NCI-H1105 (cell line): ENCODE measurements at regions not wholly inside any gene's neighbourhood (a gene's known extent, or its start where the extent isn't known, plus 50 kb on each side); places are given as distances from the start of the nearest gene placed in this dataset.

Source experiments
- DNase-seq: peaks from one replicate; lab custom pipeline; 2025; lab: John Stamatoyannopoulos, UW

DNA sequence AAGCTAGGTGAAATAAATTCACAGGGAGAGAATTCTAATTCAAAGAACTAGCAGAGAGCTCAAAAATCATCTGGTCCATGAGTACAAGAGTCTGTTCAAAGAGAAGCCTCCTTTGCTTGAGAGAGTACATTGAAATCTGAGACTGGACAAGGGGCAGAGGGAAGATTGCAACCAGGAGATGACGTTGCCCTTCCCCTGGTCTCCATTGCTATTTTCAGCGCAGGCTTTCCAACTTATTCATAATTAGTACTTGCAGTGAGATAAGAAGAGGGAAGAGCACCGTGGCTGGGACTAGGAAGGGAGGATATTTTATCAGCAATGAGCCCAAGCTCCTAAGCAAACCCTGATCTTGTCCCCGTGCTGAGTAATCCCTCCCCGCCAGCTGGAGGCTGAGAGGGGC lies 251.8 kb upstream of the RORA start:
- no peak for DNase-seq

DNA sequence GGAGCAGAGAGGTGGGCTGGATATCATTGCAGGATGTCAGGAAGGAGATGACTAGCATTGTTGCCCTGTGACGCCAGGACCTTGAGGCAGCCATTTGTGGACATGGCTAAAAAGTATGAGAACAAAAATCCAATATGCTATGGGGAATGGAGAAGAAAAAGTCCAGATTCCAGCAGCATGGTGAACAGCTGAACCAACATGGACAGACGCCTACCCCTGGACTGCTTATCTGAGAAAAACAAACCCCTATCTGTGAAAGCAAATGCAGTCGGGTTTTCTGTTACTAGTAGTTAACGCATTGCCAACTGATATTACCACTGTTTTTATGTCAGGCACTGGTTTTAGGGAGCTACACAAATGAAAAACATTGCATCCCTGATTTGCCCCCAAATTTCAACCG lies 251.2 kb upstream of the RORA start:
- no peak for DNase-seq

DNA sequence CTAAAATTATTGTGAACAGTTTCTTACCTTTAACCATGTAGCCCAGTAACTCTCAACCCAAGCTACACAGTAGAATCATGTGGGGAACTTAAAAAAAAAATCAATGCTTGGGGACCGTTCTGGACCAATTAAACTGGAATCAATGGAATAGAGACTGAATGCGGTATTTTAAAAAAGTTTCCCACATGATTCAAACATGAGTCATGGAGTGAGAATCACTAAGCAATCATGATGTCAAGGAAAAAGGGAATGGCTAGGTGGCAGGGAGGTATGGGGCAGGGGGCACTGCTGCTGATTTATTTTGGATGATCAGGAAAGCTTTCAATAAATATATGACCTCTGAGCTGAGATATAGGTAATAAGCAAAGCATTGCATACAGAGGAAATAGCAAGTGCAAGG lies 250.5 kb upstream of the RORA start:
- no peak for DNase-seq

DNA sequence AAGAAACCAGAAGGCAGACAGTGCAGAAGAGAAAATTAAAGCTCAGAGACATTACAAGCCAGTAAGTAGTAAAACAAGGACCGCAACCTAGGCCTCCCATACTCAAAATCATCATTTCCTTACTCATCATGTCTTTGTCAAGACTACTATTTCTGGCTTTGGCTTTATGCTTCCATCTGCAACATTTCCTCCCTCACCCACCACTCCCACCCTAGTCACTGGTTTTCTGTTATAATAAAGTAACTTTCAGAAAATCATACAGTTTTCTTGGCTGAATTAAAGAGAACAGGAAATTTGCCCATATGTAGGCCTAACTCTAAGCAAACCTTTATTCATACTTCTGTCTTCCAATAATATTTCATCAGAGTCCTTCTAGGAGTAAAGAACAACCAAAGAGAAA lies 247.6 kb upstream of the RORA start:
- no peak for DNase-seq

DNA sequence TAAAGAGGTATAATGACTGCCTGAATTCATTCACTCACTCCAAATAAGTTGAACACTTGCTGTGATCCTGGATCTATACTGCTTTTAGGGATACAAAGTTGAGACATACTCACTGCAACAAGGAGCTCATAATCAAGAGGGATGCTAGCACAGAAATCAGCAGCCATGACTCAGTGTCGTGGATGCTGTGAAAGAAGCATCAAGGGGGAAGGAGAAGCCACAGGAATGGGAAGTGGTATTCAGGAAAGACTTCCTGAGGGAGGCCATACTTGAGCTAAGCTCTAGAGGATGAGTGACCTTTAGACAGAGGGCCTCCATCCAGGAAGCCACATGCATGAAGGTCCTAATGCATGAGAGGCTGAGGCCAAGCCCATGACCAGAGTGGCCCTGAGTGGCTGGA lies 245.7 kb upstream of the RORA start:
- no peak for DNase-seq

DNA sequence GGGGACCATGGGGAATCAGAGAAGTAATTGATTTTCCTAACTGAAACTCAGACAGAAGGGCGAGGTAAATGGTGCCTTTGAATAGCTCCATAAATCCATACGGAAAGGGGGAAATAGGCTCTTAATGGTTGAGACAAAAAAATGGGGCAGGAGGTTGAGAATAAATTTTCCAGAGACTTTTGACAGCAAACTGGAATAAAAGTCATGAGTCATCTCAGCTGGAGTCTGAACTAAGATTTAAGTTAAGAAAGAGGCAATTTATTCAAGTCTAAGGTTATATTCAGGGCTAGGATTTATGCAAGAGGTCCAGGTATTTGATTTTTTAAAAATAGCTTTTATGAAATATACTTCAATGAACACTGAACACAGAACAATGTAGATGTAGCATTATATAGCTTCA lies 238.7 kb upstream of the RORA start:
- no peak for DNase-seq

DNA sequence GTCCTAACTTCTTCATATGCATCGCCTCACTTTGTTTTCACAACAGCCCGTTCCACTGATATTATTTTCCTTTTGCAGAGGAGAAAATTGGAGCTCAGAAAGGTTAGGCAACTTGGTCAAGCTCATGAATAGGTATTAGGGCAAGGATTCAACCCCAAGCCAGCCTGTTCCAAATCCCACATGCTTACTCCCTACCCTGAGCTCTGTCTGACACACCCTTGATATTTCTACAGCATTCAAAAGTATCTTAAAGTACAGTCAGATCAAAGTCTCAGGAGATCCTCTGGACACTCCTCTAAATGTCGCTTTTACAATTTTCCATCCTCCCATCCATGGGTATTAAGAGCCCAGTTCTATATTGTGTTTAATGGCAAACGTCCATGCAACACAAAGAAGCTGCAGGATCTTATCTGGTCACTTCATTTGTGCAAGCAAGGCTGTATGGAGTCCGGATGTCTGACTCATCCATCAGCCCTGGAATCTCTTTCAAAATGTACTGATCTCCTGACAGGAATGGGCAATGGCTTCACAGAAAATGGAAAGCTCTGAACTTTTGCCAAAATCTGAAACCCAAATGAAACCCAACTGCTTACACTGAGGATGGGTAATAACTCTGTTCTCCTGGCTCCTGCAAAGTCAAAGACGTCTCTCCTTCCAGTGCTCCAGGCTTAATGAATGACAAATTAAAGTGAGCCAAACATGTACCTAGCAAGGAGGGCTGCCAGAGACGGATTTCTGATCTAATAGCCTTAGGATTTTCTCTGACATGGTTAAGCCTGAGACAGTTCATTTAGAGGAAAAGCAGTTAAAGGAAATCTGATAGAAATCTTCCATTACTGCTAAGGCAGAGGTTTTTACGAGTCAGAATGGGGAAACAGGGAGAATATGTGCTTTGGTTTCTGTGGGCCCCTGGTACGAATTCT lies 230.9 kb upstream of the RORA start:
- no peak for DNase-seq

DNA sequence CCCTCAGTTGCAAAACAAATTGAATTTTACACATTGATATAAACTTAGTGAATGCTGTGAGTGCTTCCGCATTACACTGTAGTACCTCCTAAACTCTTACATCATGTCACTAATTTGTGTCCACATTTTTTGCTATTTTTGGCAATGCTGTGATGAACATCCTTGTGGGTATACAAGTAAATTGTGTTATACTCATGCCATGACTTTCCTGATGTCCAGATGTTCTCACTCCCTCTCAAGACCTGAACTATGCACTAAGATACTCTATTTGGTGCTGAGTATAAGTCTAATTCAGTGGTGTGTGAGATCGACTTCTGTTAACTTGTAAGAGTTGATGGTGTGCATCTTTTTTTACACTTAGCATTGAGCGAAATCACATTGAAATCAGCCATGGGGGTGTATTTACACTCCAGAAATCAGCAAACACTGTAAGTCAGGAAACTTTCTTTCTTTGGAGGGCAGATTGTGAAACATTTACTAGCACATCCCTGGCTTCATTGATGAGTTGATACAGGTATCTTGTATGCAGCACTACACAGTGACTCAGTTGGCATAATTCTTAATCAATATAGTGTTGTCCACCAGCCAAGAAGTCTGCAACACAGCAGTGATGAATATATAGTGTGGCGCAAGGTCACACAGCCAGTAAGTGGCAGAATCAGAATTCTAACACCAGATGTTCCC lies 228.1 kb upstream of the RORA start:
- DNase-seq, result no peak

DNA sequence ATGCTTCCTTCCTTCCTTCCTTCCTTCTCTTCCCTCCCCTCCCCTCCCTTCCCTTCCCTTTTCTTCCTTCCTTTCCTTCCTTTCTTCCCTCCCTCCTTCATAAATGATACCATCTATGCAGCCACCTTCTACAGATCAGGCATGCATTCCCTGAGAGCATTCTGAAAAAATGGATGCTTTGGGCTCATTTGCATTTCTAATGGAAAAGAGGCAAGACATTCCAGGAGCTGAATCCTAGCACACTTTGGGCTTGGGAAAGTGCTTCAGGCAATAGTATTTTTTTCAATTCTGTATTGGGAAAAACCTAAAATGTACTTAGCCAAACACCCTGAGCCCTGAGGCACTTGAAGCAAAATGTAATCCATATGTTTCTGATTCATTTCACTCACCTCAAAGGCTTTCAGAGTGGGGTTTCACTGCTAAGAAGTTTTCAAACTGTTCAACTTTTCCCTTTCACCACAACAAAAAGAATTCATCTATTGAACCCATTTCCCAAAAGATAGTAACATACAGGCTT lies 220.1 kb upstream of the RORA start:
- no peak for DNase-seq

DNA sequence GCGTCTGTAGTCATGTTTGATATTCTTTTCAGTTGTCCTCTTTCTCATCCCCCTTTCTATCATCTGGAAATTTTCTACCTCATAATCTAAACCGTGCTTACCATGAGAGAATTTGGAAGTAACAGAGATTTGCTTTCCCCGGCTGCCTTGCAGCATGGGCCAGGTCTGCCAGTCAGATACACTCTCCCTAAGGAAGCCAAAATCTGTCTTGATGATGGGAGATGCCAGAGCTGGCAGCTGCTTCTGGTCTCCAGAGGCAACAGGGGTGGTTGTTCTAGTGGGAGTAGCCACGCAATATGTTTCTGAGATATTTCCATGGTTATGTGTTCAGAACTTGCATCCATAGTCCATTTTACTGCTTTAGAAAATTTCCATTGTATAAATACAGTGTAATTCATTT lies 218.9 kb upstream of the RORA start:
- no peak for DNase-seq

DNA sequence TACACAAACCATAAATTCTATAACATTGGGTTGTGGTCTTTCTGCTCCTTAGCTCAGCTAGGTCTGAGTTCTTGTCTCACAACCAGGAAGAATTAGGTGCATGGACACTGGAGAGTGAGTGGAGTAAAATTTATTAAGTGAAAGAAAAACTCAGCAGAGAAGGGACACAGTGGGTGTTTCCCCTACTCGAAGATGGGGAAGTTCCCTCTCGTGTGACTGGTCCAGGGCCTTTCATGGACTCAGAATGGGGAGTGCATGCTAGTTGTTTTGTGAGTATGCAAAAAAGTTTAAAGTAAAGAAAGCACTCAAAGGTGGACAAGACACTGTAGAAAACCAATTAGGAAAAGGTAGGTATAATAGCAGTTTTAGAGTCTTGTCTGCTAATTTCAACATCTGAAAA lies 215.5 kb upstream of the RORA start:
- no peak for DNase-seq

DNA sequence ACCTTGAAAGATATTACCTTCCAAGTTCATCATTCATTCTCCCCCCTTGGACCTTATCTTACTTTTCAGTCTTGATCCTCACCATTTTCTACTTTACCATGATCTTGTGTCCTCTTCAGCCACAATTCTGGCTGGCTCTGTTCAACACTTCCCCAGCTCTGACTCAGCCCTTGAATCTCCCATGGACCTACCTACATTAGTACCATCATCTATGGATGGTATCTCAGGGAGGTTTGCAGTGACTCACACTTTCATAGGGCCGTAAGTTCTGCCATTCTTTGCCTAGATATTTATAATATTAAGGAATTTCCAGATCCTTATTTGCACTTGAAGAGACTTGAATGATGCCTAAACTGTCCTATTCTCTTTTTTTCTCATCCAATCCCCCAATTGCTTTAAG lies 213.7 kb upstream of the RORA start:
- no peak for DNase-seq

DNA sequence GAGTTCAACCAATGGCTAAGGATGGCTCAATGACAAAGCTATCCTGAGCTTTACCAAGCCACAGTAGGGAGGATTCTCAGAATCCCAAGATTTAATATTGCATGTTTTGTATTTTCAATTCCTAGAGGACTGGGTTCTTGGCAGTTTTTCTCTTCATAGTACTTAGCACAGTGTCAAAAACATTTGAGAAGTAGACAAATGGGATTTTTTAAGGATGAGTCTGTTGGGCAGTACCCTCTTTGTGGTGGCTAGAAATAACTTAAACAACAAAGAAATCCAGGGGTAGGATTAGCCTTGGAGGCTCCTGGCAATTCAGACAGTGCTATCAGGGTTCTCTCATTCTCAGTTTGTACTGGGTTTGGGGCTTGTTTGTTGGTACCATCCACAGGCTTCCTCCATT lies 212.8 kb upstream of the RORA start:
- DNase-seq, result no peak

DNA sequence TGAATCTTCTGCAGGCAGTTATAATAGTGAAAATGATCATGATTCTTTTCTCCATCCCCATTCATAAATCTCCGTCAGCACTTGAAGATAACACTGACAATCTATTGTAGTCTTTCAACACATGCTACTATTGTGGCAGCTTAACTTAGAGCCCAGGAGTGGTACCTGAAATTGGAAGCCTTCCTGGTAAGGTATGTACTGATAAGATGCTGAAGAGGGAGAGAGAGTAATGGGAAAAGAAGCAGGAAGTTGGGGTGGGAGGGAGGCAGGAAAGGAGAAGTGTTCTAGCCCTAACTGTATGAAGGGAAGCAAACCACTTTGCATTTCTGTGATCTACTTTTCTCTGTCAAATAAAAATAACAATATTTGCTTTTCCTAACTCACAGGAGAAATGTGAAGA lies 197.4 kb upstream of the RORA start:
- no peak for DNase-seq

DNA sequence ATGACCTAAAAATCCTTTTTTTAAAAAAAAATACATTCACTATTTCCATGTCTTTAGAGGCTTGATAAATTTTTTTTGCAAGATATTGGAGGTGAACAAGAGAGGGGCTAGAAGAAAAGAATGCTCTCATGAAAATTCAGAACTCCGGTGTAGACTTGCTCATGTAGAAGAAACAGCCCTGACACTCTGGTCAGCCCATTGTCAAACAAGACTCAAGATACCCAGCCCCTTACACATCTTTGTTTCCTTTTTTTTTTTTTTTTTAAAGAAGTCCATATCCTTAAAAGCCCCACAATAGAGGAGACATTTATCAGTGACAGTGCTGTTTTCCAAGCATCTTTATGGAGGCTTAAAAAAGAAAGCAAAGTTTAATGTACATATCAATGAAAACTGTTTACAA lies 196.8 kb upstream of the RORA start:
- DNase-seq, result no peak

DNA sequence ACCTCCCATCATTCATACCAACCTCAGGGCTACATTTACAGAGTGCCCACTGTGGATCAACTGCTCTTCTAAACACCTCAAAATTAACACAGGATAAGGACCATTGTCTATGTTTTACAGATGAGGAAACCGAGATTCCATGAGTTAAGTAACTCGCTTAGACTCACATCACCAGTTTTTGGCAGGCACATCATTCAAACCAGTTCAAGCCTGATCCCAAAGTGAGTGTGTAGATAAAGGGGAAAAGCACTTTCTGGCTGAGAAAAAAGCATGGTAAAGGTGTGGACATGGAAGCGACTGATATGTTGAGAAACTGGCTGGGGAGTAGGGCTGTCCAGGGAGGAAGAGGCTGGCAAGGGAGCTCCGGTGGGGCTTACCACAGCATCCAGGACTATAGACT lies 193.7 kb upstream of the RORA start:
- no peak for DNase-seq

DNA sequence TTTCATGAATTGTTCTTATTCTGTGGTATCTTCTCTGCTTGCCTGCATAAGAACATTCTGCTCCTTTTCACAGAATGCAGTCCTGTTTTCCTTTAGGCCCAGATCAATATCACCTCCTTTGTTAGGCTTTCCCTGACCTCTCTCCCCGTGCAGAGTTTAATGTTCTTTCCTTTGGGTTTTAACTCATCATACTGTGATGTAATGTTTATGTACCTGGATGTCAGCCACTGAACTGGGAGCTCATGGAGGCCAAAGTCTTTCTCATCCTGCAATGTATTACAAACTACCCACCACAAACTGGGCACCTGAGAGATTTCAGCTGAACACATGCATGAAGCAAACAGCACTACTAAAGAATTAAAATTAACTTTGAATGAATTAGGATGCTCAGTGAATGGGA lies 192.8 kb upstream of the RORA start:
- DNase-seq, result no peak

DNA sequence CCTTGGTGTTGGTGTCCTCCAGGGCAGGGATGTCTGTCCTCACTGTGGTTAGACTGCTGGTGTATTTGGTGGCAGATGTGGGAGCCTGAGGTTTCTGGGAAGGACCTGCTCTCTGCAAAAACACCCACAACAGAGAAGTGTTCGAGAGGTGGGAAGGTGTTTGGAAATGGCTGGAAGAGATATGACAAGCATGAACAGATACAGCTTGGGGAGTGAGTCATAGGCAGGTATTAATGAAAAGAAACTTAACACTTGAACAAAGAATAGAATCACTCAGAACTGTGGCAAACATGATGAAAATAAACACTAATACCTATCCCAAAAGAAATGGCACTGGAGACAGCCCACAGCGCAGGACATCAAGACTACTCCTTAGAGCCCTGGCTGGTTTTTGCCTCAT lies 192.4 kb upstream of the RORA start:
- no peak for DNase-seq

DNA sequence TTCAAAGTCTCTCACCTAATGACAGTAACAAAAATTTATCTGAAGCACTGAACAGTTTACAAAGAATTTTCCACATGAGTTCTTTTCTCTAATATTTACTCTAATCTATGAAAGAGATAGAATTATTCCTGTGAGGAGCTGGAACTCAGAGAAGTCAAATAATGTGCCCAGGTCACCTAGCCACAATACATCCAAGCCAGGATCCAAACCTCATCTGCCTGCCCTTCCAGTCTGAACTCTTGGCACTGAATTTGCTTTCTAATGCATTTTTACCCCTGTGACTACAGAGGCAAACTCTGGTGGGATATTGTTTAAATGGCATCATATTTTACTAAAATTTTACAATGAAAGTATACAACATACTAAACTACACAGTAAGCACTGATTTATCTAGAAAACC lies 191.4 kb upstream of the RORA start:
- DNase-seq, result no peak

DNA sequence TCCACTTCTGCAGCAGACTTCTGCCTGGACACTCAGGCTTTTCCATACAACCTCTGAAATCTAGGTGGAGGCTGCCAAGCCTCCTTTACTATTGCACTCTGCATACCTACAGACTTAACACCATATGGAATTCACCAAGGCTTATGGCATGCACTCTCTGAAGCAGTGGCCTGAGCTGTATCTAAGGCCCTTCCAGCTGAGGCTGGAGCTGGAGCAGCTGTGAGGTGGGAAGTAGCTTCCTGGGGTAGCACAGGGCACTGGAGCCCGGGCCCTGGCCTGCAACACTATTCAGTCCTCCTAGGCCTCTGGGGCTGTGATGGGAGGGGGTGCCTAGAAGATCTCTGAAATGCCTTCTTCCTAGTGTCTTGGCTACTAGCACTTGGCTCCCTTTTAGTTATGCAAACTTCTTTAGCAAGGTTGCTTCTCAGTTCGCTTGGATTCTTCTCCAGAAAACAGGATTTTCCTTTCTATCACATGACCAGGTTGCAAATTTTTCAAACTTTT lies 186.6 kb upstream of the RORA start:
- no peak for DNase-seq

DNA sequence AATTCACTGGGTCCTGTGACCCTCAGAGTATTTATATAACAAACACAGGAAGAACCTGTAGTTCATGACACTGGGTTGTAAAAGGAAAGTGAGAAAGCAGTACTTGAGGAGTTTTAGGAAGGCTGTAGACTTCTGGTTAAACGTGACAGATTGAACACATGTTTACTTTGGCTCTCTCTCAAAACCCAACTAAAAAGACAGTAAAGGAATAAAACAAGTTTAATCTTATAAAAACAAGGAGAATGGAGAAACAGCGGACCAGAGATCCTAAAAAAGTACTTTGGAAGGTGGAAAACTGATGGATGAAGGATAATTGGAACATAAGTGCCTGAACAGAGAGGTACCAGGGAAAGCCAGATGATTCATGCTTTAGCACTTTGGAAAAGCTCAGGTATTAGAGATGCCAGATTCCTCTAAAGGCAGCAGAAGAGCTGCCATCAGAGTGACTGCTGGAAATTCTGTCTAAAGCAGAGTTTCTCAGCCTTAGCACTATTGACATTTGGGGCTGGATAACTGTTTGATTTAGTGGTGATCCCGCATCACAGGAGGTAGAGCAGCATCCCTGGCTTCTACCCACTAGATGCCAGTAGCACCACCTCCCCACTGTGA lies 182.9 kb upstream of the RORA start:
- no peak for DNase-seq

DNA sequence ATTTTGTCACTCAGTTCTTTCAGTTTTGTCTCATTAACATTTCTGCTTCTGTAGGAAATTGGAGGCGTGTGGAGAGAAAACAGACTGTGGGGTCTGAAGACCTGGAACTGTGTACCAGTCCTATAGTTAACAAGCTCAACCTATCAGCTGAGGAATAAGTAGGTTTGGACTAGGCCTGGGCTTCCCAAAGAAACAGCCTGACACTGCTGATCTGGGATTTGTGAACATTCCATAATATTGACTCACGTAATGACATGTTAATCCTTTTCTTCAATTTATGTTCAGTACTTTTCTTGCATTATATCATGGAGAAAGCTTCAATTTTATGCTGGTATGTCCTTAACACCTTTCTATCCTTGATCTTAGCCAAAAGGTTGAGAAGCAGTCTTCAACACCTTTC lies 181.6 kb upstream of the RORA start:
- no peak for DNase-seq

DNA sequence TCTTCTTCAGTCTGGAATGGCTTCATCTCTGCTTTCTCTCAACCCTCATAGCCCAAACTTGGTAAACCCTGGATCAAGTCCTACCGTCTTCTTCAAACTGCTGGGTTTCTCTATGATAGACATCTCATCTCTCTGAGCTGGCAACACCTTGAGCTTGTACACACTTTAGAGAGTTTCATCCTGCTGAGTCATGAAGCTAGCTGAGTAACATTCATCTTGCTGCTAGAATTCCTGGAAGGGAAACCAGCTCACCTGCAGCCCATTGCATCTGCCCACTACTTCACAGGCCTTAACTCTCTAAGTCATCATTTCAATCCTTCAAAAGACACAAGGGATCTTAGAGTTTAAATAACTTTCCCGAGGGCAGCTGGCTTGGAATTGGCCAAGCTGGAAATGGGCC lies 175.5 kb upstream of the RORA start:
- no peak for DNase-seq
